NCI-H774 (cell line): ENCODE measurements at regions not wholly inside any gene's neighbourhood (a gene's known extent, or its start where the extent isn't known, plus 50 kb on each side); places are given as distances from the start of the nearest gene placed in this dataset.

Experiments used
- DNase-seq: peaks from one replicate; lab custom pipeline; 2025; lab: John Stamatoyannopoulos, UW

DNA sequence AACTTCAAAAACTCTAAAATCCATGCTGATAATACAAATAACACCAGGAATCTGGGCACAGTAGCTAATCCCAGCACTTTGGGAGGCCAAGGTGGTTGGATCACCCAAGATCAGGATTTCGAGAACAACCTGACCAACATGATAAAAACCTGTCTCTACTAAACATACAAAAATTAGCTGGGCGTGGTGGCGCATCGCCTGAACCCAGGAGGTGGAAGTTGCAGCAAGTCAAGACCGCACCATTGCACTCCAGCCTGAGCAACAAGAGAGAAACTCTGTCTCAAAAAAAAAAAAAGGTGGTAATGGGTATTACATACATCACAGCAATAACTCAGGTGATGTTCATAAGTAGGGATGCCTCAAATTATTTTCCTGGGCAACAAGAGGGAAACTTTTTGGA, 315.0 kb upstream of the MEOX2 start:
- no peak for DNase-seq

DNA sequence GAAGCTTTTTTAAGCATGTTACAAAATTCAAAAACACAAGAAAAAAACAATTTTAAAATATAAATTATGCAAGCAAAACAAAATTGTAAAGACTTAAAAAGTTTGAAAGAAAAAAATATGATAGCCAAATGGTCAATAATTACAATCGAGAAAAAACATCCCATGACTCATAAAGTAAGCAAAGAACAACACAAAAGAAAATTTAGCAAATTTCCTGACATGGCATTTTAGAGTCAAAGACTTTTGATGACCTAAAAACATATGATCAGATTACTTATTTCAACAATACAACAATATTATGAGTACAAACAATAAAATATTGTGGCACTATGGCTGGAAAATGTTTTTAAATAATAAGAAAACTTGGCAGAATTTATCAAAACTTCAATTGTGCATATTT, 312.1 kb upstream of the MEOX2 start:
- DNase-seq: no peak

DNA sequence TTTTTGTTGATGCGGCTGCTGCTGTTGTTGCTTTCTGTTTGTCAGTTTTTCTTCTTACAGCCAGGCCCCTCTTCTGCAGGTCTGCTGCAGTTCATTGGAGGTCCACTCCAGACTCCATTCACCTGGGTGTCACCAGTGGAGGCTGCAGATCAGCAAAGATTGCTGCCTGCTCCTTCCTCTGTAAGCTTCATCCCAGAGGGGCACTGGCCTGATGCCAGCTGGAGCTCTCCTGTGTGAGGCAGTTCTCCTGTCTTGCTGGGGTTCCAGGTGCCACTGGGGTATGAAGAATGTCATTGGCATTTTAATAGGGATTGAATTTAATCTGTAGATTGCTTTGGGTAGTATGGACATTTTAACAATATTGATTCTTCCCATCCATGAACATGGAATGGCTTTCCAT, 308.5 kb upstream of the MEOX2 start:
- DNase-seq: no peak

GRCh38 chr7:15989194-15989593, 302.7 kb upstream of the MEOX2 start:
- no peak for DNase-seq

DNA sequence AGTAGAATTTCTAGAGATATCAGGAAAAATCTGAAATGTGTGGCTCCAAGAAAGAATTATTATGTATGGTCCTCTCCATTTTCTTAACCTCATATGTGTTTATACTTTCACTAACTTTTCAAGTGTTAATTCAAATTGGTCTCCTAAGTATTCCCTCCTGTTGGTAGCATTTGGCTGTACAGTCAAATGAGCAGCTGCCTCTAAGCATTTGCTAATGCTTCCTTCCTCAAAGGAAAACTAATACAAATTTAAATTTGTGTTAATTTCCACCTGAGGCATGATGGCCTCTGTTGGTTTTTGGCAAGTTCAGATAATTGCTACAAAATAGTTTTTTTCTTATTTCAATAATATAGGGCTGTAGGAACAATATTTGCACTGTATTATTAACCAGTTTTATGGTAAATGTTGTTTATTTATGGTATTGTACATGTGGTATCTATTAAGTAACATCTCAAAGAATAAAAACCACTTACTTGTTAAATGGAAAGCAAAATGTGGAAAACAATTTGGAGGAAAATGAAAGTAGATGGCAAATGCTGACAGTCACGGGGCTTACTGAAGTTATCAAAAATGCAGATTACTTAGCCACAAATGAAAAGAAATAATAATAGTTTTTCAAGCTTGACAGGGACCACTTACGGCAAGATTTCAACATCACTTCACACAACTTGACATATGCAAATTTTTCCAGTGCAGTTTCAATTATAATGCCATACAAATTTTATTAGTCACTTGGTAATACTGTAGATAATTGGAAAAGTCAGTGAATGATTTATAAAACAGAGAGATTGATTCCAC, 299.3 kb upstream of the MEOX2 start:
- DNase-seq: no peak

DNA sequence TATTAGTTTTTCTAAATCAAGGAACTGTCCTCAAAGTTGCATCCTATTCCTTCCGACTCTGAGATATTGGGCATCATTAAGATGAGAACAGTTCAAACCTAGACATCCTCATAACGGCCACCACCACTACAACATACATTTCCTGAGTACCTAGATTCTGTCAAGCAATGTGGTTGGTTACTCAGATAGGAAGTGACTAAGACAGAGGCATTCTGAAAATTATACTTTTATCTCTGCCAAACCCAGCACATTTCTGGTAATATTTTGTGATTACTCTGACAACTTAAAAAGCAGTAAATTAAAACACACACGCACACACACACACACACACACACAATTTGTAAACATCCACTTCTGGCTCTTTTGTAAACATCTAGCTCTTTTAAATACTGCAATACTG, 291.2 kb upstream of the MEOX2 start:
- no peak for DNase-seq

DNA sequence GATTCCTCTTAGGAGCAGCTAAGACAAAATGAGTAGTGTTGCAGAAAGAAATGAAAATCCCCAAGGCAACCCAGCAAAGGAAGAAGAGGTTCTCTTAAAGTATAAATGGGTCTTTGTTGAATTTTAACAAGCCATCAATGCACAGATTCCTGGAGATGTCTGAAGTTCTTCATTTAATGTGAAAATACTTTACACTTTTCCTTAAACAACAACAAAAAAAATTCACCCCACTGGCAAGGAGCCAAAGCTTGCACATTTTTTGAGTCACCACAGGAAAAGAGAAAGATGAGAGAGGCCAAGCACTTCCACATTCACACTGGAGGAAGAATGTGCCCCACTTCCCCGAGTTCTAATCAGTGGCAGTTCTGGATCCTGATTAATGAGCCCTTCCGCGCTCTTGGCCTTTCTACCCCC, 286.4 kb upstream of the MEOX2 start:
- DNase-seq: no peak

- no peak for DNase-seq
Measured at GRCh38 chr7:15967551-15967950, 281.1 kb upstream of the MEOX2 start.

DNA sequence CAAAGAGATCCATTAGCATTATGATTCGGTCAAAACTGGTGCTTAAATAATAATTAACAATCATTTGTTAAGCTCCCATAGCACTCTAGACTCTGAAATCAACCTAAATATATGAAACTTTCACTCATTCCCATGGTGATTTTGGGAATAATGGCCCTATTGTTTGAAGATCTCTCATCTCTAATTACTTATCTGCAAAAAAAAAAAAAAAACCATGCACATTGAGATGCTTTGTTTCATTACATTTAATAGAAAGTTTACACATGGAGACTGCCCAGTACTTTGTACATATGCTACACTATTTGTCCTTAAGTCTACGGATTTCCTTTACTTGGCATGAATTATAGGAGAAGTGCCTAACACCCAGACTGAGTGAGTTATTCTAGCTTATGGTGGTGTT, 280.6 kb upstream of the MEOX2 start:
- no peak for DNase-seq

DNA sequence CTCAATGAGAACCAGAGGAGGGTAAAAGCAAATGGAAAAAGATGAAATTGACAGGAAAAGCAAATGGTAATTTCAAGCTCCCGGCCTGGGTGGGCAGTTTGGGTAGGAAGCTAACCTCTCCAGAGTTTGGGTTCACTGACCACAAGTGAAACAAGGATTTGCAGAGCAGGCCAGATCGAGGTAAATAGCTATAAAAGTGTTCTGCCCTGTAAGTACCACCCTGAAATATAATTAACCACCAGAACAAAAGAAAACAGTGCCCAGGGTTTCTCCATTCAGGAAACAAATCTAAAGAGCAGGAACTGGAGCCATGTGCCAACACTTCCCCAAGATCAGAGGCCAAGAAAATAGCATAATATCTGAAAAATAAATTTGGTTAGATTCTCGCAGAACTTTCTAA, 276.7 kb upstream of the MEOX2 start:
- no peak for DNase-seq

DNA sequence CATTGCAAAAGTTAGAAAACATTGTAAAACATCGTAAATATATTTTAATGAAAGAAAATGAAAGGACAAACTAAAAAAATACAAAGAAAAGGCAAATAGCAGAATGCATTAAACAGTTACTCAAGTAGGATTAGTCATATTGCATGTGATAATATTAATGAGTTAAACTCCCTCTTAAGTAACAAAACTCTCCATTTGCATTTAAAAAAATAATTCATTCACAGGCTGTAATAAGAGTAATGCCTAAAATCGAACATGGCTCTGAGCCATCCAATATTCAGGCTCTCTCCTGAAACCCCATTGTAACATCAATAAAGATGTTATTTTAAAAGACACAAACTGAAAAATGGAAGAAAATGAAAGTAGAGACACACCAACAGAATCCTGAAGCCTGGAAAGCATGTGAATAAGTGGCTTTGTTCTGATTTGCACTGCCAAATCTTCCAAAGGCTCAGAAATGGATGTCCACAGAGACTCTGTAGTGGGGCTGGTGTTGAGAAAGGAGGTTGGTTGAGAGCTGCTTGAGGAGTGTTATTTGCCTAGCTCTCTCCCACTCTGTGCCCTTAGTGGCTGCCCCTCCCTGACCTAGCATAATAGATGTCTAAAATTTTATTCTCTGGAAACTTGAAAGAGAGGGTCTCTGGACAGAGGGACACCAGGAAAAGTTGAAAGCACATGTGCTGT, 268.3 kb upstream of the MEOX2 start:
- no peak for DNase-seq

GRCh38 chr7:15950299-15950698, 263.8 kb upstream of the MEOX2 start:
- DNase-seq: no peak

- DNase-seq: no peak
Measured at GRCh38 chr7:15947754-15948153, 261.3 kb upstream of the MEOX2 start.

DNA sequence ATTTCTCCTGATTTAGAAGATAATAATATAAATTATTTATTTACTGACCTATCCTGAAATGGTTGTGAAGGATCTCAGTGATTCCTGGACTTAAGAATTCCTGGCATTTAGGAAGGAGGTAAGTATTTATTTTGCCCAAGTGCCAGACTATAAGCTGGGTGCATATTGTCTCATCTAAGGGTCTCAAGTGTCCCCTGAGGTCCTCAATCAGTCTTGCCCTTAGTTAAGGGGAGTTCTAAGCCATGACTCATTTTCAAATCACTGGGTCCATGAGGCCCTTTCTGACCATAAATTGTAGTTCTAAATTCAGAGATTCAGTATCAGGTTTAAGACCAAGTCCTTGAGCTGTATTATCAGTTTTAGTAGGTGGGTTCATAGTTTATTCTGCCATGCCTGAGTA, 251.6 kb upstream of the MEOX2 start:
- DNase-seq: no peak

DNA sequence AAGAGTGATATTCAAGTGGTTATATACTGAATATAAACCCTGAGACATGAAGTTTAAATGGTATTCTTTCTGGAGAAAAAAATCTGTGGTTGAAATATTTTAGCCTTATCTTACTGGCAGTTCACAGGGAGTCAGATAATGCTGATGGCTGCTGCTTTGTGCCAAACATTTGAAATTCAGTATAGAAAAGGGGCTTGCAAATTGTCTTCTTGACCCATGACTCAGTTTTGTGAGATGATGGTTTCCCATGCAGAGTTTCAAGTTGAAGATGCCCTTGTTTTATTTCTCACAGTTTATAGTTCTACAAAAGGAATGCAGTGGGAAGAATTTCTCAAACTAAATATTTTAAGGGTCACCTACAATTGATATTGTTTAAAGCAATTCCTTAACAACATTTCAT, 251.1 kb upstream of the MEOX2 start:
- DNase-seq: no peak

DNA sequence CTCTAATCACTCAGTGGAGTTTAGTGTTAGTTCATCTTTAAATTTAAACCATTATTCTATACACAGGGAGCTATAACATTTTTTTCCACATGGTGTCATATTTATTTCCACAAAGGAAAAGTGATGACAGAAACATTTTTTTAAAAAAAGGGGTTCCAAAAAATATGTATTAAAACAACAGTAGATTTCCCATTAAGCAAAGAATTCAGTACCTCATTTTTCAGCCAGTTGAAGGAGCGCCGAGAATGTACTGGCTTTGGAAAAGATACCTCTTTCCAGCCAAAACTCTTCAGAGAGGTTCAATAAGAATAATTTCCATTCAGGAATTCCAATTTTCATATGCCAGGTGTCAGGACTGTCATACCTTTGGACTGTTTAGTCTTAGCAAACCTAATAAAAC, 250.5 kb upstream of the MEOX2 start:
- DNase-seq: no peak

DNA sequence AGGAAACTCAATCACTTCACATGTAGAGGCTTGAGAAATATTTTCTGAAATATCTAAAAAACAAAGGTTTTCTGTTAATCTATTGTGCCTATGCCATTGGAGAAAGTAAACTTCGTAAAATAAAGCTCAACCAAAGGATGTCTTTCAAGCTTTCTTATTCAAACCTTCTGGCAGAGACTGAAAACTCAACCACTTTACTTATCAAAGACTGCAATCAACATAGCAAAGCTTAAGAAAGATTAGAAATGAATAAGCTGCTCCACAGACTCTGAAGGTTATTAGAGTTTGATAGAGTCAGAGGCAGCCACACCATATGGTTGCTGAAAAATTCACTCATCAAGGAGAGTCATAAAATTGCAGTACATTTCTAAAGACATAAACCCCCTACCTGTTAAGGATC, 245.8 kb upstream of the MEOX2 start:
- no peak for DNase-seq

DNA sequence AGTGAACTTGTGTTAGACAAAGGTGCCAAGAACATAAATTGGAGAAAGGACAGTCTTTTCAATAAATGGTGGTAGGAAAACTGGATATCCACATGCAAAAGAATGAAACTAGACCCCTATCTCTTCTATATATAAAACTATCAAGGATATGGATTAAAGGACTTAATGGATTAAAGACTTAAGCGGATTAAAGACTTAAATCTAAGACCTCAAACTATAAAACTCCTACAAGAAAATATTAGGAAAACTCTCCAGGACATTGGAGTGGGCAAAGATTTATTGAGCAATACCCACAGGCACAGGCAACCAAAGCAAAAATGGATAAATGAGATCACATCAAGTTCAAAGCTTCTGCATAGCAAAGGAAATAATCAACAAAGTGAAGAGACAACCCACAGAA, 242.9 kb upstream of the MEOX2 start:
- DNase-seq: no peak

GRCh38 chr7:15925608-15926007, 239.1 kb upstream of the MEOX2 start:
- DNase-seq: no peak

GRCh38 chr7:15924910-15925309, 238.4 kb upstream of the MEOX2 start:
- no peak for DNase-seq

DNA sequence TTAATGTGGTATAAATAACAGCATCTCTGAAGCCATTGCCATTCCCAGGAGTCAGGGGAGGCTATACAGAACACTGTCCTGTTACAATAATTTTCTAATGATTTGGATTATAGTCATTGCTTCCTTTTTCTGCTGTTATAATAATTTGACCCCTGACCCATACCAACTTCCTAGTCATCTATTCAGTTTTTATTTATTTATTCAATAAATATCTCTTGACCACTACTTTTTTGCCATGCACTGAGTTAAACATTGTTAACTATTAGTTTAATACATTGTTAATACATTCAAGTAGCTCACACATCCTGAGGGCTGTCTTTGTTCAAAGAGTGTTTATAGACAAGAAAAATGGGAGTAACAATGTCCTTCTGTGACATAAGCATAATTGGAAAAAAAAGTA, 235.5 kb upstream of the MEOX2 start:
- DNase-seq: no peak

GRCh38 chr7:15921576-15921975, 235.1 kb upstream of the MEOX2 start:
- no peak for DNase-seq

- DNase-seq: no peak
Measured at GRCh38 chr7:15920953-15921352, 234.5 kb upstream of the MEOX2 start.
